ENCODE measurements at regions not wholly inside any gene's neighbourhood (a gene's known extent, or its start where the extent isn't known, plus 50 kb on each side); places are given as distances from the start of the nearest gene placed in this dataset.

DNA sequence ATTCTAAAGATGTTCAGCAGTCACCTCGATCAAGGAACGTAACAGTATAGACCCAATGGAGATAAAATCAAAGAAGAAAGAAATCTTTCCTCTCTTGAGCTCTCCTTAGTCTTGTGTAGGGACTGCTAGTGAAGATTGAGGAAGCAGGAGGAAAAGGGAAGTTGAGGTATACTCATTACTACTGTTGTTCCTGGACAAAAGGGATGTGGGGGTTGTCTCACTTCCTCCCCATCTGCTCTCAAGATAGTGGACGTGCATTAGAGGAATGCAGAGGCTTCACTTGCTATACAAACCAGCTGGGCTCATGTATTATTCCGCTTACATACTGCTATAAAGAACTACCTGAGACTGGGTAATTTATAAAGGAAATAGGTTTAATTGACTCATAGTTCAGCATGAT, 208.9 kb upstream of the ARHGEF9 start:
- H3K27ac ChIP-seq, result no peak overlapping the region
- TF ChIP-seq CTCF (conservative IDR thresholded peaks at IDR 0.05) (no peak), ZFX (IDR thresholded peaks at IDR 0.05) (no peak)

- no peak for TF ChIP-seq ZFX (IDR thresholded peaks at IDR 0.05)
- TF ChIP-seq CTCF (conservative IDR thresholded peaks at IDR 0.05), result no peak
- H3K27ac ChIP-seq, result no peak overlapping the region
These were observed 200.9 kb upstream of the ARHGEF9 start for GRCh38 chrX:63985906-63986305.

GRCh38 chrX:63979480-63979879, 194.5 kb upstream of the ARHGEF9 start:
- no peak overlapping the region for H3K27ac ChIP-seq
- TF ChIP-seq ZFX (IDR thresholded peaks at IDR 0.05), result no peak
- TF ChIP-seq CTCF (conservative IDR thresholded peaks at IDR 0.05), result no peak

- H3K27ac ChIP-seq, result no peak overlapping the region
- TF ChIP-seq ZFX (IDR thresholded peaks at IDR 0.05) (no peak), CTCF (conservative IDR thresholded peaks at IDR 0.05) (no peak)
These were observed 182.5 kb upstream of the ARHGEF9 start for GRCh38 chrX:63967551-63967950.

DNA sequence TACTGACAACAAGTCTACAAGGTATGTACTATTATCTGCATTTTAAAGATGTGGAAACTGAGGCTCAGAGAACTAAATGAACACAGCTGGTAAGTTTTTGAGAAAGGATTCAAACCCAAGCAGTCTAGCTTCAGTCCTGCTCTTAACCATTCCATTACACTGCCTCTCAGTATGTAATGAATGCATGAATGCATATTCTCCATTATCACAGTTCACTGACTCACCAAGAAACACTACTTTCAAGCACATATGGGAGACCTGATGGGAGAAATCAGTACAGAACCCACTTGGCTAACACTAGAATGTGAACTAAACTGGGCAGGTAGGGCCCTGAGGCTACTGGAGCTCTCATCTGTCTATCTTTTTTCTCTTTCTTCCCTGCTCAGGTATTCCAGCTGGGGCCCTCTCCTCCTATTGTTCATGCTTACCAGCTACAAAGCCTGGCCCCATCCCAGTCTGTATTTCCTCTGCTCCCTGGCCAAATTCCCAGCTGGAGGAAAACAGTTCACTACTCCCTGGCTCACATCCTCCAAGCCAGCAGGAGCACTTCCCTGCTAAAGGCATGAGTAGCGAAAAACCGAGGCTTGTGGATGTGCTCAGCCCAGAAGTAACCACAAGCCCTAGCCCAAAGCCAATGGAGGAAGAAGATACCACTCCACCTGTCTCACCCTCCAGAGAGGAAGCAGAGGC, 178.2 kb upstream of the ARHGEF9 start:
- no peak overlapping the region for H3K27ac ChIP-seq
- TF ChIP-seq ZFX (IDR thresholded peaks at IDR 0.05) (no peak), CTCF (conservative IDR thresholded peaks at IDR 0.05) (no peak)

DNA sequence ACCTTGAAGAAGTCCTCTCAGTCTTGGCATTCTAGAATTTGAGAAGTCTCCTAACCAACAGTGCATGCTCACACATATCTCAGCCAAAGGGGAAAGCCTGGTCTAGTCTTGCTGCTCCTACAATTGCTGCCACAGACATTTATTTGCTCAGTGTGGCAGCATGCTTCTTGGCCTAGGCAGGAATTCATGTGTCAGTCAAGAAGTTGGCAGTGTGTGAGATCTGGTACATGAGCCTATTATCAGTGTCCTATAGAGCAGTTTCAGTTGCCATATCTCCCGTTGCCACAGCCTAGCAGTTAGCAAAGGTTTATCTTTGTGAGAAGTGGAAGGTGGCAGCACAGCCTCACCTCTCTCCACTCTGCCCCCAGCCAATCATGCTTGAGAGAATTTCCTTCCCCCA, 176.9 kb upstream of the ARHGEF9 start:
- H3K27ac ChIP-seq, result no peak overlapping the region
- TF ChIP-seq ZFX (IDR thresholded peaks at IDR 0.05) (no peak), CTCF (conservative IDR thresholded peaks at IDR 0.05) (no peak)

- H3K27ac ChIP-seq, result no peak overlapping the region
- TF ChIP-seq CTCF (conservative IDR thresholded peaks at IDR 0.05), result no peak
- no peak for TF ChIP-seq ZFX (IDR thresholded peaks at IDR 0.05)
These were observed 175.0 kb upstream of the ARHGEF9 start for GRCh38 chrX:63959975-63960374.

All from C4-2B (cell line).